Left lung (tissue), 4 donors: ENCODE measurements at regions not wholly inside any gene's neighbourhood (a gene's known extent, or its start where the extent isn't known, plus 50 kb on each side); places are given as distances from the start of the nearest gene placed in this dataset.

Experiments
- ATAC-seq: fragments of 200-7000 bp; cut with Tn5 transposase; one replicate; pipeline ENCODE4 v1.9.1; 2020; ENCODE audit warnings: moderate library complexity
- DNase-seq, 4 donors: peaks; one replicate each; pipeline ENCODE4 v3.0.0-alpha.2; 2013 to 2020
- H3K27ac ChIP-seq, 2 donors: fragments of 200-600 bp; sonication (generic) in 1 of 2; one replicate each; pipeline versions ENCODE4 v1.5.0 to v1.8.0; 2020 to 2021
- H3K27me3 ChIP-seq, 2 donors: fragments of 200-600 bp; sonication (generic) in 1 of 2; one replicate each; pipeline versions ENCODE4 v1.5.0 to v1.8.0; 2020 to 2021
- H3K36me3 ChIP-seq, 2 donors: fragments of 200-600 bp; sonication (generic) in 1 of 2; one replicate each; pipeline versions ENCODE4 v1.5.0 to v1.8.0; 2020 to 2021
- H3K4me1 ChIP-seq, 2 donors: fragments of 200-600 bp; one replicate each; pipeline ENCODE4 v1.8.0; 2021
- H3K4me3 ChIP-seq, 2 donors: fragments of 200-600 bp; sonication (generic) in 1 of 2; one replicate each; pipeline versions ENCODE4 v1.5.0 to v1.8.0; 2020 to 2021; ENCODE audit warnings: mild to moderate bottlenecking in 1 of 2
- H3K9me3 ChIP-seq, 2 donors: fragments of 200-600 bp; sonication (generic) in 1 of 2; one replicate each; pipeline versions ENCODE4 v1.5.0 to v1.8.0; 2020 to 2021
- intact Hi-C, 2 donors: fragments of 100-400 bp; cut with DNase I; formaldehyde crosslinking; loops; one replicate each; pipeline versions ENCODE4 v1.11.2 to v1.14.2; 2022
- TF ChIP-seq, protein P1 (sequence below), 2 donors: fragments of 200-600 bp; sonication (generic) in 1 of 2; IDR thresholded peaks; one replicate each; pipeline versions ENCODE4 v1.5.0 to v1.8.0; 2021; ENCODE audit warnings: antibody characterized with exemption in 2 of 2
- donor health status: DM: no; HTN: yes; CAD: no.
- donor health status: DM: no; HTN: no; CAD: no.

DNA sequence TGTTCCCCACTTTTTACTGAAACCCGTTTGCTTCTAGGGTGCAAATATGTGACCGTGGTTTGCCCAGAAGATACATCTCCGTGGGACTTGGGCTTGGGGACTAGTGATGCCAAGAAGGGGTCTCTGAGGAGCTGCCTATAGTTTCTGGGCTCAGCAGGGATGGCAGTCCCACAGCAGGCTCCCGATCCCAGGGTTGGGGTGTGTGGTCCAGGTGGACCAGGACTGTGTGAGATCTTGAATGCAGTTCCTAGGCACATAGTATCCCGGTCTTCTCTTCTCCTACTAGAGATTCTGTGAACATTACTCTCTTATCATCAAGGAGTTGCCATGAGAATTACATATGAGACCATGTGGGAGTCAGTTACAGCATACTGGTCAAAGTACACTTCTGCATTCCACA lies 435.8 kb upstream of the SPRED2 start:
- H3K4me3 ChIP-seq: no peak overlapping the region
- intact Hi-C loops: no loop called here
- TF ChIP-seq, protein P1, sequence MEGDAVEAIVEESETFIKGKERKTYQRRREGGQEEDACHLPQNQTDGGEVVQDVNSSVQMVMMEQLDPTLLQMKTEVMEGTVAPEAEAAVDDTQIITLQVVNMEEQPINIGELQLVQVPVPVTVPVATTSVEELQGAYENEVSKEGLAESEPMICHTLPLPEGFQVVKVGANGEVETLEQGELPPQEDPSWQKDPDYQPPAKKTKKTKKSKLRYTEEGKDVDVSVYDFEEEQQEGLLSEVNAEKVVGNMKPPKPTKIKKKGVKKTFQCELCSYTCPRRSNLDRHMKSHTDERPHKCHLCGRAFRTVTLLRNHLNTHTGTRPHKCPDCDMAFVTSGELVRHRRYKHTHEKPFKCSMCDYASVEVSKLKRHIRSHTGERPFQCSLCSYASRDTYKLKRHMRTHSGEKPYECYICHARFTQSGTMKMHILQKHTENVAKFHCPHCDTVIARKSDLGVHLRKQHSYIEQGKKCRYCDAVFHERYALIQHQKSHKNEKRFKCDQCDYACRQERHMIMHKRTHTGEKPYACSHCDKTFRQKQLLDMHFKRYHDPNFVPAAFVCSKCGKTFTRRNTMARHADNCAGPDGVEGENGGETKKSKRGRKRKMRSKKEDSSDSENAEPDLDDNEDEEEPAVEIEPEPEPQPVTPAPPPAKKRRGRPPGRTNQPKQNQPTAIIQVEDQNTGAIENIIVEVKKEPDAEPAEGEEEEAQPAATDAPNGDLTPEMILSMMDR (IDR thresholded peaks at IDR 0.05): no peak
- no peaks in the 10 kb centered on the region for H3K4me1 ChIP-seq
- H3K9me3 ChIP-seq: no peaks in the 10 kb centered on the region
- no peak overlapping the region for H3K27ac ChIP-seq
- ATAC-seq (no peak), DNase-seq (no peak)
- peaks cover 0 to 8% of the 10 kb centered on the region in 2 donors for H3K27me3 ChIP-seq
- H3K36me3 ChIP-seq: no peaks in the 10 kb centered on the region

DNA sequence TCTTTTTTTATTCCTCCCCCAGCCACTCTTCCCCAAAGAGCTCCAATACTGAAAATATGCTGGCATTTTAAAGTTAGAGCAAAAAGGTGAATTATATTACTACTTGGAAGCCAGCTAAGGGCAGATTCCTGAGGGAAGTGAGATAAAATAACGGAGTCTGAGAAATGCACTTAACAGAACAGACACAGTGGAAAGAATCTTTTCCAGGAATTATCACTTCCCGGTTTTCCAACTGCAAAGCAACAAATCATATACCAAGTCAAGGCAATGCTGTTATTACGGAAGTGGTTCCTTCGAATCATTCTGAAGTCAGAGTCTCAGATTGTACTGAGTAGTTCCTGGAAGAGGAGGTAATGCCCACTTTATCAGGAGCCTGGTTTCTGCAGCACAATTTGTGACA lies 435.0 kb upstream of the SPRED2 start:
- Histone ChIP-seq H3K27me3 (peaks cover 0 to 8% of the 10 kb centered on the region in 2 donors), H3K9me3 (no peaks in the 10 kb centered on the region), H3K36me3 (no peaks in the 10 kb centered on the region), H3K27ac (no peak overlapping the region), H3K4me1 (no peaks in the 10 kb centered on the region), H3K4me3 (no peak overlapping the region)
- intact Hi-C loops: no loop called here
- ATAC-seq (no peak), DNase-seq (no peak)
- TF ChIP-seq, protein P1 (IDR thresholded peaks at IDR 0.05): no peak

DNA sequence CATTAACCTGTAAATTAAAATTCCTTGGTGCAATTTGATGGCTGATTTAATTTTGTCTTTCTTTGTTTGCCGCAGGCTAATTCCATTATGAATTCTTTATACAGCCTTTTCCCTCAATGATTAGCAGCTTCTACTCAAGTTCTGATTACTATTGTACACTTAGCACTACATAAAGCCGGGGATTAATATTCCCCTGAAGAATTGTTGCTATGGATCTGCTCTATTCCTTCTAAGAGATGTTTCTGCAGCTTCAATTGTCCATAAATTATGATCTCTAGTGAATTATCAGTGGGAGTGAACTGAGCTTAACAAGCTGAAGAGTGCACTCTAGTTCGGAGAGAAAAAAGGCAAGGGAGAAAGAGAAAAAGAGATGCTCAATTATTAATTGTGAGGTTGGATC lies 433.7 kb upstream of the SPRED2 start:
- Histone ChIP-seq H3K27ac (no peak overlapping the region), H3K4me3 (no peak overlapping the region), H3K36me3 (no peaks in the 10 kb centered on the region), H3K9me3 (no peaks in the 10 kb centered on the region), H3K4me1 (no peaks in the 10 kb centered on the region), H3K27me3 (peaks cover 0 to 8% of the 10 kb centered on the region in 2 donors)
- intact Hi-C loops: no loop called here
- ATAC-seq (no peak), DNase-seq (no peak)
- TF ChIP-seq, protein P1 (IDR thresholded peaks at IDR 0.05): no peak

DNA sequence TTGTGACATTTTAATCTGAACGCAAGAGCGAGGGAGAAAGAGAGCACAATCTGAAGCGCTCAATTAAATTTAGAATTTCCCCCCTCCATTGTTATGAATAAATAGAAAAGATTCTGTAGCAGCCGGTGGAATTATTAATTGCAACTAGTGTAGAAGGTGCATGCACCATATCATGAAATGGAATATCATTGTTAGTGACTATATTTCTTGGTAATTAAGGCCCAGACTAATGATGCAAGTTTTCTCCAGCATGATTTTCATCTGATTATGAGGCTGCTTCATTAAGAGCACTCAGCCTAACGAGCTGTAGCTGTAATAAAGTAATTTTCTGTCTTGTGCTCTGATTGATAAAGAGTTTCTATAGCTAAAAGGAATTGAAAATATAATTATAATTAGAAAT lies 432.2 kb upstream of the SPRED2 start:
- H3K27ac ChIP-seq: no peak overlapping the region
- peaks cover 0 to 8% of the 10 kb centered on the region in 2 donors for H3K27me3 ChIP-seq
- intact Hi-C loops: no loop called here
- no peak overlapping the region for H3K4me3 ChIP-seq
- no peaks in the 10 kb centered on the region for H3K9me3 ChIP-seq
- no peaks in the 10 kb centered on the region for H3K4me1 ChIP-seq
- TF ChIP-seq, protein P1 (IDR thresholded peaks at IDR 0.05): no peak
- H3K36me3 ChIP-seq: no peaks in the 10 kb centered on the region
- ATAC-seq: no peak
- DNase-seq: no peak

DNA sequence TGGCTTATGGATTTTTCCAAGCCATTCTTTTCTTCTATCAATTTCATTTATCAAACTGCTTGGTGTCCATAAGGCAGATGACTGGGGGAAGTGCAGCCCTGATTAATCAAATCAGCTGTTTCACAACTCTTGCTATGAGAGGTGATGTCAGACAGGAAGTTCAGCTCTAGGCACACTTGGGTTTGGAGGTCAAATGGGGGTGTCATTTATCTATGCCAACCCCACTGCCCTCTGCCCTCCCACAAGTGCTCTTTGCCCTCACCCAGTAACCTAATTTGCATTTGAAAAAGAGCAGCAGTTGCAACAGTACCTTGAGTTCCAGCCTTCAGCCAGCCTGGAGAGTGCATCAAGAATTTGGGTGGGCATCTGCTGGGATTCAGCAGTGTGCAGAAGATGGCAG lies 431.3 kb upstream of the SPRED2 start:
- H3K36me3 ChIP-seq: no peaks in the 10 kb centered on the region

More for the DNA sequence above, 431.3 kb upstream of the SPRED2 start:
- intact Hi-C loops: no loop called here
- ATAC-seq: no peak
- Histone ChIP-seq H3K27ac (no peak overlapping the region), H3K27me3 (peaks cover 0 to 4% of the 10 kb centered on the region in 2 donors), H3K4me1 (no peaks in the 10 kb centered on the region), H3K9me3 (no peaks in the 10 kb centered on the region), H3K4me3 (no peak overlapping the region)
- TF ChIP-seq, protein P1 (IDR thresholded peaks at IDR 0.05): no peak
- no peak for DNase-seq
